ENCODE measurements at regions not wholly inside any gene's neighbourhood (a gene's known extent, or its start where the extent isn't known, plus 50 kb on each side); places are given as distances from the start of the nearest gene placed in this dataset.

DNA sequence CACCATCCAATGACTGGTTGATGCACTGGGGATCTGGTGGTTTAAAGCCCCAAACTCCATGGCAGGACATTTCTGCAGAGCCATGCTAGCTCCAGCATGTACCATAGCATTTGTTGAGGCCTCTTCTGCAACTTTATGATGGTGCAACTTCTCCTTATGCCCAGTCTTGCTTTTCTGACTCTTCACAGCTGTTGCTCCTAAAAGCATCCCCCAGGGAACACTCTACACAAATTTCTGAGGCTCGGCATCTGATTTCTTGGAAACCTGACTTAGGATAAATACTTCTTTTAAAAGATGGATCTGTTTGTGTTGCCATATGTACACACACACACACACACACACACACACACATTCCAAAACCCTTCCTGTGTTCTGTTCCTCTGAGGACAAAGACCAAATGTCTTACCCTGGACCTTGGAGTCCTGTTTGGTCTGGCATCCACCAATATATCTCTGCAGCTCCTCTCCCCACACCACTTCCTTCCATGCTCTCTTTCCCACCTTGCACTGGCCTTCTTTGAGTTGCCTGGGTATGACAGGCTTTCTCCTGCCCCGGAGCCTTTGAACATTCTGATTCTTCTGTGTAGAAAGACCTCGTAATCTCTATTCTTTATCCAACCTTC is 388.5 kb upstream of the ZNF507 start:
- TF ChIP-seq, protein P1, sequence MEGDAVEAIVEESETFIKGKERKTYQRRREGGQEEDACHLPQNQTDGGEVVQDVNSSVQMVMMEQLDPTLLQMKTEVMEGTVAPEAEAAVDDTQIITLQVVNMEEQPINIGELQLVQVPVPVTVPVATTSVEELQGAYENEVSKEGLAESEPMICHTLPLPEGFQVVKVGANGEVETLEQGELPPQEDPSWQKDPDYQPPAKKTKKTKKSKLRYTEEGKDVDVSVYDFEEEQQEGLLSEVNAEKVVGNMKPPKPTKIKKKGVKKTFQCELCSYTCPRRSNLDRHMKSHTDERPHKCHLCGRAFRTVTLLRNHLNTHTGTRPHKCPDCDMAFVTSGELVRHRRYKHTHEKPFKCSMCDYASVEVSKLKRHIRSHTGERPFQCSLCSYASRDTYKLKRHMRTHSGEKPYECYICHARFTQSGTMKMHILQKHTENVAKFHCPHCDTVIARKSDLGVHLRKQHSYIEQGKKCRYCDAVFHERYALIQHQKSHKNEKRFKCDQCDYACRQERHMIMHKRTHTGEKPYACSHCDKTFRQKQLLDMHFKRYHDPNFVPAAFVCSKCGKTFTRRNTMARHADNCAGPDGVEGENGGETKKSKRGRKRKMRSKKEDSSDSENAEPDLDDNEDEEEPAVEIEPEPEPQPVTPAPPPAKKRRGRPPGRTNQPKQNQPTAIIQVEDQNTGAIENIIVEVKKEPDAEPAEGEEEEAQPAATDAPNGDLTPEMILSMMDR (IDR thresholded peaks at IDR 0.05; ENCODE audit: insufficient read depth, low read length, poor library complexity, severe bottlenecking) = no peak
- Histone ChIP-seq H3K27me3 (replicated peaks; ENCODE audit: control insufficient read depth, insufficient read depth, low read length) (no peaks in the 10 kb centered on the region), H3K36me3 (ENCODE audit: control insufficient read depth, insufficient read depth, low read length) (no peaks in the 10 kb centered on the region), H3K4me3 (replicated peaks; ENCODE audit: low read depth, low read length) (no peak overlapping the region)
- DNase-seq (ENCODE audit: extremely low read depth, insufficient read length) = no peak

DNA sequence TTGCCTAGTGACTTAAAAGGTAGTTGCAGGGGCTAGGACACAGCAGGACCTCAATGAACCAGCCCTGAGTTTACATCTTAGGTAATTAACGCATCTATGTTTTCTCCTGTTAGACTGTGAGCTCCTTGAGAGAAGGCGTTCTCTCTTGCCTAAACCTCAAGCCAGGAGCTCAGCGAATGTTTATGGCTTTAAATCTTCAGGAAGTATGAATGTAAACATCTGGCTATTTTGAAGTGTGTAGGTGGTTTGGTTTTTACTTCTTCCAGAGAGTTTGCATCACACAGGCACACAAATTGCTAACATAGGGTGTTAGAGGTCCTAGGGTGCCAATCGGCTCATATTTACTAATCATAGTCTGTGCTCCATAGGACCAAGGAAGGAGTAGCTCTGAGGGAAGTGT is 387.7 kb upstream of the ZNF507 start:
- TF ChIP-seq, protein P1 (IDR thresholded peaks at IDR 0.05; ENCODE audit: insufficient read depth, low read length, poor library complexity, severe bottlenecking) = no peak
- Histone ChIP-seq H3K36me3 (ENCODE audit: control insufficient read depth, insufficient read depth, low read length) (no peaks in the 10 kb centered on the region), H3K27me3 (replicated peaks; ENCODE audit: control insufficient read depth, insufficient read depth, low read length) (no peaks in the 10 kb centered on the region), H3K4me3 (replicated peaks; ENCODE audit: low read depth, low read length) (no peak overlapping the region)
- DNase-seq (ENCODE audit: extremely low read depth, insufficient read length) = no peak

DNA sequence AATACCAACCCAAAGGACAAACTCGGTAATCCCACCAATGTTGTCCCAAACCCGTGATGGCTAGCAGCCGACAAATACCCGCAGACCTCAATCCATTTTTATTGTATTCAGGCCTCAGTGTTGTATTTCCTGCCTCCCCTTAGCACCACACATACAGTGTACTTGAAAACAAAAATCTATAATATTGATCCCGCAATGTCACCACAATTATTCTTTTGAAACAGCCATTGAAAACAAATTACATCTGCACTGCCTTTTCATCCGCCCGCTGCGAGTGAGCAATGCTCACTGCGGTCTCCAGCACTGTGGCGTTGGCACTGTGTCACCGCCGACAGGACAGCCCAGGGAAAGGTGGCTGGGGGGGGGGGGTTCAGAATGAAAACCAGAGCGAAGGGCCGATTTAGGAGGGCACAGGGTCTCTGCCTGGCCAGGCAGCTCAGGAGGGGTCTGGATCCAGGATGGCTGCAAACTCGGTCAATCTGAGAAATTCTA is 385.8 kb upstream of the ZNF507 start:
- no peak for DNase-seq (ENCODE audit: extremely low read depth, insufficient read length)

DNA sequence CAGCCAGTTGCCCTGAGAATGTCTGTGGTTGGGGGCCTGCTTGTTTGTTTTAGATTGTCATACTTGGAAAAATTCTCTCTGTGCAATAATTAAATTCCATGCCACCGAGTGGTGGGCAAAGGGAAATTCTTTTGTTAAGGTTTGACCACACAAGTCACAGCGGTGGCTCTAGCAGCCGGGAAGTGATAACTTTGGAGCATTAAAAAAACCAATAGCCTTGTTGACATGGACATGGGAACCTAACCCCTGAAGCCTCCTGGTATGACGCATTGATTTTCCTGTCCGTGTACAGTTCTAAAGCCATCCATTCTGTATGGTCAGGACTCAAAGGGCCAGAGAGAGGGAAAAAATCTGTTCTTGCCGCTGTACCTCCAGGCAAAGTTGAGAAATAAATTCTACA is 384.9 kb upstream of the ZNF507 start:
- TF ChIP-seq, protein P1 (IDR thresholded peaks at IDR 0.05; ENCODE audit: insufficient read depth, low read length, poor library complexity, severe bottlenecking) = no peak
- no peaks in the 10 kb centered on the region for H3K27me3 ChIP-seq (replicated peaks; ENCODE audit: control insufficient read depth, insufficient read depth, low read length)
- DNase-seq (ENCODE audit: extremely low read depth, insufficient read length) = no peak
- no peaks in the 10 kb centered on the region for H3K36me3 ChIP-seq (ENCODE audit: control insufficient read depth, insufficient read depth, low read length)
- no peak overlapping the region for H3K4me3 ChIP-seq (replicated peaks; ENCODE audit: low read depth, low read length)

More for the DNA sequence above, 385.8 kb upstream of the ZNF507 start:
- Histone ChIP-seq H3K27me3 (replicated peaks; ENCODE audit: control insufficient read depth, insufficient read depth, low read length) (no peaks in the 10 kb centered on the region), H3K36me3 (ENCODE audit: control insufficient read depth, insufficient read depth, low read length) (no peaks in the 10 kb centered on the region), H3K4me3 (replicated peaks; ENCODE audit: low read depth, low read length) (no peak overlapping the region)
- TF ChIP-seq, protein P1 (IDR thresholded peaks at IDR 0.05; ENCODE audit: insufficient read depth, low read length, poor library complexity, severe bottlenecking) = no peak

DNA sequence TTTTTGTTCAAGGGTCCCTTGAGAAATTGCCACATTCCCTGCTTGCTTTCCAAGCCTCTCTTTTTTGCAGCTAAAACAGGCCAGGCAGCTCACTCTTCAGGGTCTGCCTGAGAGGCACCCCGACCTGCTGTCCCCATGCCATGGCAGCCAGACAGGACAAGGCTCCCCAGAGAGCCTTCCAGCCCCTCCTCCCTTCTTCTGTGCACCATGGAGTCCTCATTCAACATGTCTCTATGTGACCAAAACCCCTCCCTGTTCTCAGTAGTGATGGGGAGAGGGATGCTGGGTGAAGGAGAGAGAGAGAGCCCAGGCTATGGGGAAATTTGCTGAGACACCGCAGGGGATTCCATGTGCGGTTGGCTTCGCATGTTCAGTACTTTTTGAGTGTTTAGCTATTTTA is 384.2 kb upstream of the ZNF507 start:
- Histone ChIP-seq H3K4me3 (replicated peaks; ENCODE audit: low read depth, low read length) (no peak overlapping the region), H3K36me3 (ENCODE audit: control insufficient read depth, insufficient read depth, low read length) (no peaks in the 10 kb centered on the region), H3K27me3 (replicated peaks; ENCODE audit: control insufficient read depth, insufficient read depth, low read length) (no peaks in the 10 kb centered on the region)
- DNase-seq (ENCODE audit: extremely low read depth, insufficient read length) = no peak
- TF ChIP-seq, protein P1 (IDR thresholded peaks at IDR 0.05; ENCODE audit: insufficient read depth, low read length, poor library complexity, severe bottlenecking) = no peak

DNA sequence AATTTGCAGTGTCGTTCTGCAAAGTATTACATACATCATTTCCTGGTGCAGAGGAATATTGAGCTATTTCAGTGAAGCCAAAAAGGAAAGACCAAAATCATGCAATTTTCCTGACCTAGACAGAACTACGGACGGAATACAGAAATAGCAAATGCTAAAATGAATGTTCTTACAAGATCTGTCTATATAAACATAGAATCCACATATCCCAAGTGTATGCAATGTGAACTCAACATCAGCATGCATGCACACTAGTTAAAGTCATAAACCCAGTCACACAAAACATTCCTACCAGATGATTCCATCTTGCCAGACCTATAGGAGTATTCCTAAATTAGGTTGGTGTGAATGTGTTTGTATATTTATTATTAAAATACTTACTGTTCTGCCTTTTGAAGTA is 383.7 kb upstream of the ZNF507 start:
- no peaks in the 10 kb centered on the region for H3K27me3 ChIP-seq (replicated peaks; ENCODE audit: control insufficient read depth, insufficient read depth, low read length)
- TF ChIP-seq, protein P1 (IDR thresholded peaks at IDR 0.05; ENCODE audit: insufficient read depth, low read length, poor library complexity, severe bottlenecking) = no peak

More for the DNA sequence above, 383.7 kb upstream of the ZNF507 start:
- no peaks in the 10 kb centered on the region for H3K36me3 ChIP-seq (ENCODE audit: control insufficient read depth, insufficient read depth, low read length)
- no peak for DNase-seq (ENCODE audit: extremely low read depth, insufficient read length)
- no peak overlapping the region for H3K4me3 ChIP-seq (replicated peaks; ENCODE audit: low read depth, low read length)
